GM12873 (cell line): ENCODE measurements at regions not wholly inside any gene's neighbourhood (a gene's known extent, or its start where the extent isn't known, plus 50 kb on each side); places are given as distances from the start of the nearest gene placed in this dataset.

Experiments
- TF ChIP-seq, protein P1 (sequence below): IDR thresholded peaks from 2 replicates; pipeline ENCODE4 v1.5.1; 2012; ENCODE audit warnings: low read depth, mild to moderate bottlenecking, moderate library complexity, low read length, control low read depth; ENCODE audit not compliant: insufficient read depth; ENCODE audit errors: missing control alignments

DNA sequence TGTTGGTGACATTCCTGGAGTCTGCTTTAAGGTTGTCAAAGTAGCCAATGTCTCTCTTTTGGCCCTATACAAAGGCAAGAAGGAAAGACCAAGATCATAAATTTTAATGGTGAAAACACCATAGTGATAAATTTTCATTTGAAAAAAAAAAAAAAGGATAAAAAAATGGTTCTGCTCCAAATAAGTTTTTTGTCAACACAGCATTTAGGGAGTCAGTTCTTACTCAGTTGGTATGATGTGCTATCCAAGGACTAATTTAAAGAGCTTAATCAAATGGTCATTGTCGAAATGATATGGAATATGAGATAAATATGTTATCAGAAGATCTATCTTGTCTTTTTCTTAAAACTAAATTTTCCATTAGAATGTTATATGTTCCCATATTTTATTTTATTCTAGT, 83.9 kb downstream of the PCDH18 start:
- TF ChIP-seq, protein P1, sequence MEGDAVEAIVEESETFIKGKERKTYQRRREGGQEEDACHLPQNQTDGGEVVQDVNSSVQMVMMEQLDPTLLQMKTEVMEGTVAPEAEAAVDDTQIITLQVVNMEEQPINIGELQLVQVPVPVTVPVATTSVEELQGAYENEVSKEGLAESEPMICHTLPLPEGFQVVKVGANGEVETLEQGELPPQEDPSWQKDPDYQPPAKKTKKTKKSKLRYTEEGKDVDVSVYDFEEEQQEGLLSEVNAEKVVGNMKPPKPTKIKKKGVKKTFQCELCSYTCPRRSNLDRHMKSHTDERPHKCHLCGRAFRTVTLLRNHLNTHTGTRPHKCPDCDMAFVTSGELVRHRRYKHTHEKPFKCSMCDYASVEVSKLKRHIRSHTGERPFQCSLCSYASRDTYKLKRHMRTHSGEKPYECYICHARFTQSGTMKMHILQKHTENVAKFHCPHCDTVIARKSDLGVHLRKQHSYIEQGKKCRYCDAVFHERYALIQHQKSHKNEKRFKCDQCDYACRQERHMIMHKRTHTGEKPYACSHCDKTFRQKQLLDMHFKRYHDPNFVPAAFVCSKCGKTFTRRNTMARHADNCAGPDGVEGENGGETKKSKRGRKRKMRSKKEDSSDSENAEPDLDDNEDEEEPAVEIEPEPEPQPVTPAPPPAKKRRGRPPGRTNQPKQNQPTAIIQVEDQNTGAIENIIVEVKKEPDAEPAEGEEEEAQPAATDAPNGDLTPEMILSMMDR = no peak

GRCh38 chr4:137446071-137446470, 86.2 kb downstream of the PCDH18 start:
- TF ChIP-seq, protein P1 = no peak

- TF ChIP-seq, protein P1 = no peak
These were observed 89.1 kb downstream of the PCDH18 start for GRCh38 chr4:137443031-137443800.

- TF ChIP-seq, protein P1 = no peak
These were observed 99.6 kb downstream of the PCDH18 start for GRCh38 chr4:137432446-137433311.

- TF ChIP-seq, protein P1 = no peak
These were observed 102.1 kb downstream of the PCDH18 start for GRCh38 chr4:137430171-137430570.

- TF ChIP-seq, protein P1 = no peak
These were observed 104.9 kb downstream of the PCDH18 start for GRCh38 chr4:137427411-137427810.

GRCh38 chr4:137425281-137425680, 107.0 kb downstream of the PCDH18 start:
- TF ChIP-seq, protein P1 = no peak
